Natural killer cell (primary cell): ENCODE measurements at regions not wholly inside any gene's neighbourhood (a gene's known extent, or its start where the extent isn't known, plus 50 kb on each side); places are given as distances from the start of the nearest gene placed in this dataset.

Experiments used
- ATAC-seq, 3 donors: fragments of 150-1000 bp in 2 of 3; fragments of 200-7000 bp in 1 of 3; cut with Tn5 transposase; 1 replicate in 1 of 3; 2 replicates in 2 of 3; pipeline ENCODE4 v1.10.0; 2021; ENCODE audit warnings: mild to moderate bottlenecking in 2 of 3, moderate library complexity in 2 of 3
- DNase-seq, 2 donors: peaks; one replicate each; pipeline versions ENCODE4 v3.0.0 to v3.0.0-alpha.2; 2013 to 2021; ENCODE audit warnings: mixed read lengths in 1 of 2
- H3K27ac ChIP-seq: one replicate; pipeline ENCODE4 v1.5.1; 2013; ENCODE audit warnings: mild to moderate bottlenecking, low read length
- H3K27me3 ChIP-seq: one replicate; pipeline ENCODE4 v1.6.1; 2013; ENCODE audit warnings: low read length; ENCODE audit not compliant: control insufficient read depth, insufficient read depth
- H3K36me3 ChIP-seq: one replicate; pipeline ENCODE4 v1.6.1; 2013; ENCODE audit warnings: low read length; ENCODE audit not compliant: control insufficient read depth, insufficient read depth
- H3K4me1 ChIP-seq: one replicate; pipeline ENCODE4 v1.6.1; 2013; ENCODE audit warnings: low read length; ENCODE audit not compliant: control insufficient read depth, insufficient read depth
- H3K4me3 ChIP-seq: one replicate; pipeline ENCODE4 v1.5.1; 2013; ENCODE audit warnings: low read length
- H3K9me3 ChIP-seq: one replicate; pipeline ENCODE4 v1.6.1; 2013; ENCODE audit warnings: low read length; ENCODE audit not compliant: control insufficient read depth, insufficient read depth
- H3K27ac Mint-ChIP-seq, 2 donors: one replicate each; pipeline ENCODE4 v1.8.0; 2022; ENCODE audit warnings: mild to moderate bottlenecking in 2 of 2, mixed read lengths in 2 of 2, moderate library complexity in 1 of 2
- H3K27me3 Mint-ChIP-seq, 2 donors: one replicate each; pipeline ENCODE4 v1.8.0; 2022; ENCODE audit warnings: low read depth in 2 of 2, mixed read lengths in 2 of 2
- H3K36me3 Mint-ChIP-seq: one replicate; pipeline ENCODE4 v1.8.0; 2022; ENCODE audit warnings: mixed read lengths
- H3K4me1 Mint-ChIP-seq, 2 donors: one replicate each; pipeline ENCODE4 v1.8.0; 2022; ENCODE audit warnings: mixed read lengths in 2 of 2
- H3K4me3 Mint-ChIP-seq: one replicate; pipeline ENCODE4 v1.8.0; 2022; ENCODE audit warnings: mild to moderate bottlenecking, moderate library complexity, mixed read lengths
- H3K9me3 Mint-ChIP-seq, 2 donors: one replicate each; pipeline ENCODE4 v1.8.0; 2022; ENCODE audit warnings: mixed read lengths in 2 of 2
- WGBS: methylation state at CpG from one replicate; pipeline ENCODE4 v1.1.7; 2013; ENCODE audit warnings: missing lambda C conversion rate; ENCODE audit not compliant: insufficient coverage; 5-methylcytosine and 5-hydroxymethylcytosine counted together
- intact Hi-C: fragments of 100-400 bp; cut with micrococcal nuclease; formaldehyde crosslinking; loops from one replicate; pipeline ENCODE4 v1.14.2; 2022
- TF ChIP-seq, protein P1 (sequence below): fragments of 200-600 bp; IDR thresholded peaks from one replicate; pipeline ENCODE4 v1.8.0; 2022; ENCODE audit warnings: antibody characterized with exemption

DNA sequence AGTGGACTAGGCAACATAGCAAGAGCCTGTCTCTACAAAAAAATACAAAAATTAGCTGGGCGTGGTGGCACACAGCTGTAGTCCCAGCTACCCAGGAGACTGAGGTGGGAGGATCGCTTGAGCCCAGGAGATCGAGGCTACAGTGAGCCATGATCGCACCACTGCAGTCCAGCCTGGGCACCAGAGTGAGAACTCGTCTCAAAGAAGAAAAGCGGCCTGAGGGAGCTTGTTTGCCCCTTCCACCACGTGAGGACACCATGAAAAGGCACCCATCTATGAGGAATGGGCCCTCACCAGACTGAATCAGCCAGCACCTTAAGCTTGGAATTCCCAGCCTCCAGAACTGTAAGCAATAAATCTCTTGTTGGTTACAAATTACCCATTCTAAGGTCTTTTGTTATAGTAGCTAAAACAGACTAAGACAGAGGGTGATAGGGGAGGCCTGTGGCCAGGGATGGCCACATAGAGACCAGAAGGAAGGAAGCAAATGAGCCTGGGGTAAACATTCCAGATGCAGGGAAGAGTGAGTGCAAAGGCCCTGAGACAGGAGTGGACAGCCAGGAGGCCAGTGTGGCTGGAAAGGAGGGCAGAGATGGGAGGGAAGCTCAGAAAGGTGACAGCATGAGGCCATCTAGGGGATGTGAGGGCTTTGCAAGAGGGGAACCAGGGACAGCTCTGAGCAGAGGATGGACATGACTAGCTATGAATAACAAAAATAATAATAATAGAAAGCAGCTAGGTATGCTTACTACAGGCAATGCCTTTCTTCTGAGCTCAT lies 120.1 kb downstream of the MATN1 start:
- Mint-ChIP-seq H3K4me3 (no peak overlapping the region), H3K9me3 (no peaks in the 10 kb centered on the region), H3K27me3 (peaks cover 10 to 13% of the 10 kb centered on the region in 2 donors), H3K4me1 (no peaks in the 10 kb centered on the region), H3K27ac (no peak overlapping the region), H3K36me3 (no peaks in the 10 kb centered on the region)
- H3K9me3 ChIP-seq, result no peaks in the 10 kb centered on the region
- no peaks in the 10 kb centered on the region for H3K4me1 ChIP-seq
- no peaks in the 10 kb centered on the region for H3K36me3 ChIP-seq
- intact Hi-C loops, result no loop called here
- DNase-seq, result no peak
- H3K27ac ChIP-seq, result no peak overlapping the region
- no peak overlapping the region for H3K4me3 ChIP-seq
- H3K27me3 ChIP-seq, result no peaks in the 10 kb centered on the region
- WGBS, result 74% methylated on average over 7 of the region's 7 CpGs
- TF ChIP-seq, protein P1, sequence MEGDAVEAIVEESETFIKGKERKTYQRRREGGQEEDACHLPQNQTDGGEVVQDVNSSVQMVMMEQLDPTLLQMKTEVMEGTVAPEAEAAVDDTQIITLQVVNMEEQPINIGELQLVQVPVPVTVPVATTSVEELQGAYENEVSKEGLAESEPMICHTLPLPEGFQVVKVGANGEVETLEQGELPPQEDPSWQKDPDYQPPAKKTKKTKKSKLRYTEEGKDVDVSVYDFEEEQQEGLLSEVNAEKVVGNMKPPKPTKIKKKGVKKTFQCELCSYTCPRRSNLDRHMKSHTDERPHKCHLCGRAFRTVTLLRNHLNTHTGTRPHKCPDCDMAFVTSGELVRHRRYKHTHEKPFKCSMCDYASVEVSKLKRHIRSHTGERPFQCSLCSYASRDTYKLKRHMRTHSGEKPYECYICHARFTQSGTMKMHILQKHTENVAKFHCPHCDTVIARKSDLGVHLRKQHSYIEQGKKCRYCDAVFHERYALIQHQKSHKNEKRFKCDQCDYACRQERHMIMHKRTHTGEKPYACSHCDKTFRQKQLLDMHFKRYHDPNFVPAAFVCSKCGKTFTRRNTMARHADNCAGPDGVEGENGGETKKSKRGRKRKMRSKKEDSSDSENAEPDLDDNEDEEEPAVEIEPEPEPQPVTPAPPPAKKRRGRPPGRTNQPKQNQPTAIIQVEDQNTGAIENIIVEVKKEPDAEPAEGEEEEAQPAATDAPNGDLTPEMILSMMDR, result no peak
- ATAC-seq, result no peak

DNA sequence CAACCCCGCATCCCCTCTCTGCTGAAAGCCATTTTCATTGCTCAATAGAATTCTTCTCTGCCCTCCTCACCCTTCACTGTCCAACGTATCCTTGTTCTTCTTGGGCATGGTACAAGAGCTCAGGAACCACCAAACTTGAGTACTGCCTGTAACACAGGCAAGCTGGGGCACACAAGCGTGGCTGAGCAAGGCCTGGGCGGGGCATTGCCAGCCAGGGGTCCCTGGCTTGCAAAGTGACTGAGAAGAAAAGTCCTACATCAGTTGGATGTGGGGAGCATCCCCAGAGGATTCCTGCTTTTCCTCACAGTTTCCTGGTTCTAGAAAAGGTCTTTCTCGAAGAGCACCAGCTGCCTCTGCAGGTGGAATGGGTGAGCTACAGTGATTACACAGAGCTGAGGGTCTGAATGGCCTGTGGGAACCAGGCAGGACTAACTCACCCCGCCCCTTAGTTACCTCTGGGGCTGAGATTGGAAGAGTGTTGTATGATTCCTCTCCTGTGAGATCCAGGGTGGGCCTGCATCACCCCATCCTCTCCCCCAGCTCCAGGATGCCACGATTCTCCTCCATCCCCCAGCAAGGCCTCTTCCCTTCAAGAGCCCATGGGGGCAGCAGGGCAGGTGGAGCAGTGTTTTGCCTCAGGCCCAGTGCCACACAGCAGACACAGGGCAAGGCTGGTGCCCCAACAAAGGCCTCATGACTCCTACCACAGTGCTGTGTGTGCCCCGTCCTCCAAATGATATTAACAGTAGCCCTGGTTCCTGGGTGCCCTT lies 121.9 kb downstream of the MATN1 start:
- TF ChIP-seq, protein P1, result no peak
- Mint-ChIP-seq H3K4me1 (no peaks in the 10 kb centered on the region), H3K27me3 (peaks cover 8 to 13% of the 10 kb centered on the region in 2 donors), H3K9me3 (no peaks in the 10 kb centered on the region), H3K4me3 (no peak overlapping the region), H3K27ac (no peak overlapping the region), H3K36me3 (no peaks in the 10 kb centered on the region)
- Histone ChIP-seq H3K9me3 (no peaks in the 10 kb centered on the region), H3K4me3 (no peak overlapping the region), H3K27ac (no peak overlapping the region), H3K4me1 (no peaks in the 10 kb centered on the region), H3K27me3 (no peaks in the 10 kb centered on the region), H3K36me3 (no peaks in the 10 kb centered on the region)
- WGBS, result 79% methylated on average over 8 of the region's 8 CpGs
- intact Hi-C loops, result no loop called here
- DNase-seq, result no peak
- ATAC-seq, result no peak

DNA sequence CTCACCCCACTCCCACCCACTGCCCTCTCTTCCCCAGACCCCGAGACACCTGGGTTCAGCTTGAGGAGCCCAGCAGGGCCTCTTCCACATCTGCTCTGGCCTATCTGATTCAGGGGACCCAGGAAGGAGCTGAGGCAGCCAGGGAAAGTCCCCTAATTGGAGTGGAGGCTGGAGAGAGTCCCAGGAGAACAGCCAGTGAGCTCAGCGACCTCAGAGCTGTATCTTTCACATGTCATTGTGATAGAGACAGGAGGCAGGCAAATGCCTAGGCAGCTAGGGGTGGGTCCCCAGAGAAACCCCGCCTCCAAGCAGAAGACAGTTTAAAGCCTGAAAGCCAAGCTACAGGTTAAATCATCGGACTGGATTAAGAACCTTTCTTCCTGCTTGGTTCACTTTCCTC lies 122.7 kb downstream of the MATN1 start:
- Mint-ChIP-seq H3K27me3 (peaks cover 8 to 13% of the 10 kb centered on the region in 2 donors), H3K4me1 (no peaks in the 10 kb centered on the region), H3K27ac (no peak overlapping the region)

More for the DNA sequence above, 122.7 kb downstream of the MATN1 start:
- H3K9me3 ChIP-seq, result no peaks in the 10 kb centered on the region
- Mint-ChIP-seq H3K36me3 (no peaks in the 10 kb centered on the region), H3K9me3 (no peaks in the 10 kb centered on the region), H3K4me3 (no peak overlapping the region)
- DNase-seq (no peak), ATAC-seq (no peak)
- no peaks in the 10 kb centered on the region for H3K27me3 ChIP-seq
- H3K36me3 ChIP-seq, result no peaks in the 10 kb centered on the region
- 82% methylated on average over 4 of the region's 4 CpGs for WGBS
- H3K4me3 ChIP-seq, result no peak overlapping the region
- no peaks in the 10 kb centered on the region for H3K4me1 ChIP-seq
- H3K27ac ChIP-seq, result no peak overlapping the region
- TF ChIP-seq, protein P1, result no peak
- intact Hi-C loops, result no loop called here
